GM13977 (cell line): ENCODE measurements at regions not wholly inside any gene's neighbourhood (a gene's known extent, or its start where the extent isn't known, plus 50 kb on each side); places are given as distances from the start of the nearest gene placed in this dataset.

Source experiments
- DNase-seq: peaks from one replicate; pipeline ENCODE4 v3.0.0; 2012; ENCODE audit warnings: low spot score
- in situ Hi-C: fragments of 300-500 bp; cut with MboI; formaldehyde crosslinking; loops from one replicate; pipeline ENCODE4 v1.12.0; 2022; ENCODE audit warnings: low sequenced_read_pairs, low pct_unique_long_range_greater_than_20kb, mixed read lengths, inconsistent platforms; ENCODE audit not compliant: unreplicated experiment
- TF ChIP-seq, protein P1 (sequence below): IDR thresholded peaks from 2 replicates; pipeline ENCODE4 v1.5.1; 2012; ENCODE audit warnings: mild to moderate bottlenecking, control low read depth; ENCODE audit not compliant: insufficient read depth; ENCODE audit errors: extremely low read depth, missing control alignments

DNA sequence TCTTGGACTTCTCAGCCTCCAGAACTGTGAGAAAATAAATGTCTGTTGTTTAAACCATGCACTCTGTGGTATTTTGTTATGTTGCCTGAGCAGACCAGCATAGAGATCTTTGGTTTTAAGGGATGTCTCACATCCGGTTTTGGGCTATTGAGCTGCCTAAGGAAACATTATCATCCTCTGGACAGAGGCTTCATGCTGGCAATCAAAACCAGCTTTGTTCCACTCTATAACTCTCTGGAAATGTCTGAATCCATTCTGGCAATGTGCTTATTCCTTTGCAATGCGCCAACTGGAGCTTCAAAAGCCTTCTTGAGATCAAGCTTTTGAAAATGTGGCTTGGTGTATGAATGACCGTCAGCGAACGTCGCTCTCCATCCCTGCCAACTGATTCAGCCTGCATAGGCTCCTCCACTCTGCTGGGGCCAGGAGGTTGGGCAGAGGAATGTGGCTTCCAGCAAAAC is 183.6 kb upstream of the MGAT5 start:
- DNase-seq, result no peak
- in situ Hi-C loops, result no loop called here
- TF ChIP-seq, protein P1, sequence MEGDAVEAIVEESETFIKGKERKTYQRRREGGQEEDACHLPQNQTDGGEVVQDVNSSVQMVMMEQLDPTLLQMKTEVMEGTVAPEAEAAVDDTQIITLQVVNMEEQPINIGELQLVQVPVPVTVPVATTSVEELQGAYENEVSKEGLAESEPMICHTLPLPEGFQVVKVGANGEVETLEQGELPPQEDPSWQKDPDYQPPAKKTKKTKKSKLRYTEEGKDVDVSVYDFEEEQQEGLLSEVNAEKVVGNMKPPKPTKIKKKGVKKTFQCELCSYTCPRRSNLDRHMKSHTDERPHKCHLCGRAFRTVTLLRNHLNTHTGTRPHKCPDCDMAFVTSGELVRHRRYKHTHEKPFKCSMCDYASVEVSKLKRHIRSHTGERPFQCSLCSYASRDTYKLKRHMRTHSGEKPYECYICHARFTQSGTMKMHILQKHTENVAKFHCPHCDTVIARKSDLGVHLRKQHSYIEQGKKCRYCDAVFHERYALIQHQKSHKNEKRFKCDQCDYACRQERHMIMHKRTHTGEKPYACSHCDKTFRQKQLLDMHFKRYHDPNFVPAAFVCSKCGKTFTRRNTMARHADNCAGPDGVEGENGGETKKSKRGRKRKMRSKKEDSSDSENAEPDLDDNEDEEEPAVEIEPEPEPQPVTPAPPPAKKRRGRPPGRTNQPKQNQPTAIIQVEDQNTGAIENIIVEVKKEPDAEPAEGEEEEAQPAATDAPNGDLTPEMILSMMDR, result no peak

DNA sequence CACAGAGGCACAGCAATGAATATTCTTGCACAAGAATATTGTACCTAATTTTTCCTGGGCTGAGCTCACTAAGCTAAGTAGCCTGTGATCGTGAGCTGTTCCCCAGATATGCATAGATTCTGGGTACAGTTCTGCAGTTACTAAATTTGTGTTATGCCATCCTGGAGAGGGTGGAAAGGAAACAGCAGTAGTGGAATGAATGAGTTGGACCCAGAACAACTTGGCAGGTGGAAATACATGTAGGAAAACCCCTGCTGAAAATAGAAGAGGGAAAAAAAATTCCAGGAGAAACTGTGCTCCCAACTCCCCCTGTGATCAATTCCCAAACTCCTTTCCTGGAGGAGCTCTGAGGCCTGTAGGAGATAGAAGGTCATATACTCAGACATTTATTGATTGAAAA is 181.5 kb upstream of the MGAT5 start:
- no peak for DNase-seq
- TF ChIP-seq, protein P1, result no peak
- in situ Hi-C loops, result no loop called here

DNA sequence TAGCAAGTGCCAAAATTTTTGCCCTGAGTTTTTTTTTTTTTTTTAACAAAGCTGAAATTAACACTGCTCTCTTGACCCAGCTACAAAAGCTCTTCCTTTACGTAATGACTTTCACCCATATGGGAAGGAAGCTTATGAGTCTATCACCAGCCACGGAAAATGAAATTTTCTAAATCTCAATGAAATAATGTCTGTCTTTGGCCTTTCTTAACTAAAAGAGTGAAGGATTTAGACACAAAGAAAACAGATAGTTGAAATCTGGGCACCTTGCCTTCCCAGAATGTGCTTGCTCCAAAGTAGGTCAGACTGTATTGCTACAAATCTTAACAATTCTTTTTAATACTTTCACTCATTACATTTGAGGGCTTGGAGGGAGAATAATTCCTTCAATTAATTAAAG is 180.8 kb upstream of the MGAT5 start:
- in situ Hi-C loops, result no loop called here
- TF ChIP-seq, protein P1, result no peak
- no peak for DNase-seq

DNA sequence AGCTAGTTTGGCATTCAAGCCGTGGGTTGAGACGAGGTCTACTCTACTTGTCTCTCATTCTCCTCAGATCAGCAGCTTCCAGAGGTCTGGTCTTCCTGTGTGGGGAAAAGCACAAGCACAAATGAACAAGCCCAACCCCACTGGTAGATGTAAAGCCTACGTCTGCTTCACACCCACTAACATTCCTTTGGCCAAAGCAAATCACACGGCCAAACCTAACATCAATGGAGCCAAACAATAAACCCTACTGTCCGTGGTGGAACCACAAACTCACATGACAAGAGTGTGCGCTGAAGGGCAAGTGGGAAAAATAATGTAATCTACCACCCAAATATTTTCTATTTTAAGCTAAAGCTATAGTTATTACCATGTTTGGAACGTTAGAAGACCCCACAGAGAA is 179.3 kb upstream of the MGAT5 start:
- in situ Hi-C loops, result loop anchor here (25.0 kb wide), 1 partner anchor 212 kb away; no protein-coding TSS in a partner anchor
- DNase-seq, result no peak
- TF ChIP-seq, protein P1, result no peak

DNA sequence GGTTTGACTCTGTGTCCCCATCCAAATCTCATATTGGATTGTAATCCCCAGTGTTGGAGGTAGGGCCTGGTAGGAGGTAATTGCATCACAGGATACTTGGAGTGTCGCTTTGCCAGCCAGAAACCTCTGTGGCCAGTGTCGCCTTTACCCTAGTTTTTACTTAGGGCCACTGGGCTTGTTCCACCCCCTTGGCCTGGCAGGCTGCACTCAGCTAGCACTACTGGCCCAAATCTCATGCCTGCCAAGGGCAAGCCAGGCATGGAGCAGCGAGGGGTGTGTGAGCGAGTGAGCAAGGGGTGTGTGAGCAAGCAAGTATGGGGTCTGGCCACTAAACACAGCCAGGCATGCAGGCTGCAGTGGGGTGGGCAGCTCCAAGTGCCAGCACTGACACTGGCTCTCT is 178.7 kb upstream of the MGAT5 start:
- TF ChIP-seq, protein P1, result no peak
- DNase-seq, result no peak
- in situ Hi-C loops, result loop anchor here (25.0 kb wide), 1 partner anchor 213 kb away; no protein-coding TSS in a partner anchor

DNA sequence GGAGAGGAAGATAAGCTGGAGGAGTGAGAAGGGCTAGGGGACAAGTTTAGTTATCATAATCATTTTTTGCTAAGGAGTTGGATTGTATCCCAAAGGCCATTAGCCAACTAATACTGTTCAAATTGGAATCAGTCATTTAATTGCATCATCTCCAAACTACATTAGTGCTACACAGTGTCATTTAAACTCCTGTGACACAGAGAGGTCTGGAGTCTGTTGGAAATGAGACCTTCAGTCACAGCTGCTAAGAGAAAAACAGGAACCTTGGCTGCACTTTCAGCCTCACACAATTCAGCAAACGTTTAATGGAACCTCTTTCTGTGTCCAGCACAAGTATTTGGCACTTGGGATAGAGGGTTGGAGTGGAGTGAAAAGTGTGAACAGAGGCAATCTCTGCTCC is 175.5 kb upstream of the MGAT5 start:
- no peak for DNase-seq
- TF ChIP-seq, protein P1, result no peak
- in situ Hi-C loops, result loop anchor here (25.0 kb wide), 1 partner anchor 216 kb away; no protein-coding TSS in a partner anchor

DNA sequence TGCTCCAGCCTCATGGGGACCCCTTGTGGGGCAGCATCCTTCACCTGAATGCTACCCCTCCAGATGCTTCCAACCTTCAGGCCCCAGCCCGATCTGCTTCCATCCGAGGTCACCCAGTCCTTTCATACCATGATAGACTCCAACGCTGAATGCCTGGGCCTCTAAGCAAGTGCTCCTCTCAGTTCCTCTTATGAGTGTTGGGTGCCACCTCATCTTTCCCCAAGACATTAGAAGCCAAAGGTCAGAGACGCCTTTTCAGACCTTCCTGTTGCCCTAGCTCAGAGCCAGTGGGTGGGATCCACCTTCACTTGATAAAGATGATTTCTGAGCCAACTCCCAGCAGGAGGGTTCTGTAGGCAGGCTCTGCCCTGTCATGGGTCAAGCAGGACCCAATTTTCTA is 174.5 kb upstream of the MGAT5 start:
- in situ Hi-C loops, result loop anchor here (25.0 kb wide), 1 partner anchor 217 kb away; no protein-coding TSS in a partner anchor

More for the DNA sequence above, 174.5 kb upstream of the MGAT5 start:
- DNase-seq, result no peak
- TF ChIP-seq, protein P1, result no peak
